Activated CD4-positive, alpha-beta T cell treated with anti-CD3 and anti-CD28 coated beads, Interleukin-2, amount 10 ng/mL, durations not matched to agents 7 days and 5 days (primary cell): ENCODE measurements at regions not wholly inside any gene's neighbourhood (a gene's known extent, or its start where the extent isn't known, plus 50 kb on each side); places are given as distances from the start of the nearest gene placed in this dataset.

Source experiments
- CTCF ChIA-PET: fragments of 350-600 bp; sonication (Branson Sonifier 250); formaldehyde crosslinking; loops from one replicate; lab custom pipeline; 2021; ENCODE audit warnings: antibody characterized with exemption; lab: Charles Lee
- POLR2A ChIA-PET: fragments of 350-600 bp; sonication (Branson Sonifier 250); formaldehyde crosslinking; loops from one replicate; lab custom pipeline; 2021; ENCODE audit warnings: antibody characterized with exemption; lab: Charles Lee
- DNase-seq: peaks from one replicate; pipeline ENCODE4 v3.0.0-alpha.2; 2020
- H3K27ac Mint-ChIP-seq: one replicate; pipeline ENCODE4 v1.8.0; 2021; ENCODE audit warnings: mild to moderate bottlenecking, moderate library complexity, mixed read lengths
- H3K27me3 Mint-ChIP-seq: one replicate; pipeline ENCODE4 v1.8.0; 2021; ENCODE audit warnings: mixed read lengths
- H3K36me3 Mint-ChIP-seq: one replicate; pipeline ENCODE4 v1.8.0; 2021; ENCODE audit warnings: low read depth, mixed read lengths
- H3K4me1 Mint-ChIP-seq: one replicate; pipeline ENCODE4 v1.8.0; 2021; ENCODE audit warnings: mixed read lengths
- H3K4me3 Mint-ChIP-seq: one replicate; pipeline ENCODE4 v1.8.0; 2021; ENCODE audit warnings: mild to moderate bottlenecking, moderate library complexity, mixed read lengths
- H3K9me3 Mint-ChIP-seq: one replicate; pipeline ENCODE4 v1.8.0; 2021; ENCODE audit warnings: mixed read lengths

GRCh38 chr15:70432924-70433495 lies 330.3 kb downstream of the UACA start:
- Mint-ChIP-seq H3K4me3 (no peak overlapping the region), H3K27me3 (peaks cover 3% of the 10 kb centered on the region), H3K4me1 (peaks cover 24% of the 10 kb centered on the region), H3K9me3 (peaks cover 13% of the 10 kb centered on the region), H3K27ac (no peak overlapping the region), H3K36me3 (peaks cover 8% of the 10 kb centered on the region)
- ChIA-PET POLR2A (no interaction called here), CTCF (interaction anchor here (1.6 kb wide), 1 partner anchor 10 kb away, joined by 5 read pairs; no protein-coding TSS in a partner anchor)
- no peak for DNase-seq

GRCh38 chr15:70431854-70432253 lies 331.5 kb downstream of the UACA start:
- peaks cover 3% of the 10 kb centered on the region for H3K27me3 Mint-ChIP-seq
- H3K27ac Mint-ChIP-seq, result no peak overlapping the region
- ChIA-PET CTCF (no interaction called here), POLR2A (no interaction called here)
- DNase-seq, result no peak
- H3K36me3 Mint-ChIP-seq, result peaks cover 8% of the 10 kb centered on the region
- H3K9me3 Mint-ChIP-seq, result peaks cover 15% of the 10 kb centered on the region
- H3K4me3 Mint-ChIP-seq, result no peak overlapping the region
- peaks cover 21% of the 10 kb centered on the region for H3K4me1 Mint-ChIP-seq

- H3K27me3 Mint-ChIP-seq, result peaks cover 3% of the 10 kb centered on the region
- H3K36me3 Mint-ChIP-seq, result peaks cover 8% of the 10 kb centered on the region
- DNase-seq, result no peak
- POLR2A ChIA-PET, result no interaction called here
- H3K9me3 Mint-ChIP-seq, result peaks cover 15% of the 10 kb centered on the region
- H3K27ac Mint-ChIP-seq, result no peak overlapping the region
- H3K4me3 Mint-ChIP-seq, result no peak overlapping the region
- H3K4me1 Mint-ChIP-seq, result peaks cover 17% of the 10 kb centered on the region
- CTCF ChIA-PET, result interaction anchor here (0.6 kb wide), 1 partner anchor 36 kb away, joined by 3 read pairs; no protein-coding TSS in a partner anchor
These were observed 332.4 kb upstream of the TLE3 start for GRCh38 chr15:70430069-70430468.

GRCh38 chr15:70429056-70429722 lies 331.5 kb upstream of the TLE3 start:
- no peak overlapping the region for H3K4me3 Mint-ChIP-seq
- ChIA-PET POLR2A (no interaction called here), CTCF (no interaction called here)

GRCh38 chr15:70428211-70428822 lies 330.6 kb upstream of the TLE3 start:
- H3K27me3 Mint-ChIP-seq, result peaks cover 3% of the 10 kb centered on the region
- CTCF ChIA-PET, result no interaction called here
- no peak overlapping the region for H3K4me3 Mint-ChIP-seq
- DNase-seq, result no peak
- no peak overlapping the region for H3K27ac Mint-ChIP-seq
- peaks cover 25% of the 10 kb centered on the region for H3K4me1 Mint-ChIP-seq
- POLR2A ChIA-PET, result no interaction called here
- H3K36me3 Mint-ChIP-seq, result peaks cover 18% of the 10 kb centered on the region
- peaks cover 25% of the 10 kb centered on the region for H3K9me3 Mint-ChIP-seq

More at GRCh38 chr15:70429056-70429722, 331.5 kb upstream of the TLE3 start:
- peaks cover 3% of the 10 kb centered on the region for H3K27me3 Mint-ChIP-seq
- no peak for DNase-seq
- H3K27ac Mint-ChIP-seq, result no peak overlapping the region
- peaks cover 15% of the 10 kb centered on the region for H3K36me3 Mint-ChIP-seq
- peaks cover 21% of the 10 kb centered on the region for H3K4me1 Mint-ChIP-seq
- H3K9me3 Mint-ChIP-seq, result peaks cover 22% of the 10 kb centered on the region

- peaks cover 18% of the 10 kb centered on the region for H3K36me3 Mint-ChIP-seq
- peaks cover 25% of the 10 kb centered on the region for H3K9me3 Mint-ChIP-seq
- no peak overlapping the region for H3K27ac Mint-ChIP-seq
- ChIA-PET CTCF (interaction anchor here (2.2 kb wide), 1 partner anchor 59 kb away, joined by 6 read pairs; no protein-coding TSS in a partner anchor), POLR2A (no interaction called here)
- no peak for DNase-seq
- H3K4me3 Mint-ChIP-seq, result no peak overlapping the region
- H3K4me1 Mint-ChIP-seq, result peaks cover 25% of the 10 kb centered on the region
- H3K27me3 Mint-ChIP-seq, result peaks cover 3% of the 10 kb centered on the region
These were observed 329.7 kb upstream of the TLE3 start for GRCh38 chr15:70427167-70428120.

- H3K4me3 Mint-ChIP-seq, result no peak overlapping the region
- POLR2A ChIA-PET, result no interaction called here
These were observed 328.5 kb upstream of the TLE3 start for GRCh38 chr15:70426096-70426821.

GRCh38 chr15:70424937-70425411 lies 327.3 kb upstream of the TLE3 start:
- H3K36me3 Mint-ChIP-seq, result peaks cover 18% of the 10 kb centered on the region
- peaks cover 18% of the 10 kb centered on the region for H3K27me3 Mint-ChIP-seq
- H3K27ac Mint-ChIP-seq, result peak overlapping the region; percentile 52
- peaks cover 25% of the 10 kb centered on the region for H3K4me1 Mint-ChIP-seq
- POLR2A ChIA-PET, result interaction anchor here (0.7 to 0.8 kb wide), 2 partner anchors 125 to 301 kb away, joined by 3 read pairs; no protein-coding TSS in a partner anchor
- H3K9me3 Mint-ChIP-seq, result peaks cover 24% of the 10 kb centered on the region
- CTCF ChIA-PET, result interaction anchor here (1.0 kb wide), 1 partner anchor 42 kb away, joined by 3 read pairs; no protein-coding TSS in a partner anchor
- no peak overlapping the region for H3K4me3 Mint-ChIP-seq
- peak; percentile 30 for DNase-seq

More at GRCh38 chr15:70426096-70426821, 328.5 kb upstream of the TLE3 start:
- Mint-ChIP-seq H3K4me1 (peaks cover 25% of the 10 kb centered on the region), H3K27me3 (peaks cover 14% of the 10 kb centered on the region), H3K36me3 (peaks cover 18% of the 10 kb centered on the region), H3K9me3 (peaks cover 25% of the 10 kb centered on the region), H3K27ac (no peak overlapping the region)
- CTCF ChIA-PET, result interaction anchor here (2.2 kb wide), 1 partner anchor 60 kb away, joined by 6 read pairs; no protein-coding TSS in a partner anchor
- no peak for DNase-seq

GRCh38 chr15:70423267-70423666 lies 325.6 kb upstream of the TLE3 start:
- Mint-ChIP-seq H3K27me3 (peaks cover 27% of the 10 kb centered on the region), H3K4me3 (no peak overlapping the region)

GRCh38 chr15:70422342-70422741 lies 324.6 kb upstream of the TLE3 start:
- peaks cover 10% of the 10 kb centered on the region for H3K36me3 Mint-ChIP-seq
- no peak overlapping the region for H3K4me3 Mint-ChIP-seq
- no peak overlapping the region for H3K27ac Mint-ChIP-seq
- H3K4me1 Mint-ChIP-seq, result peaks cover 25% of the 10 kb centered on the region
- CTCF ChIA-PET, result interaction anchor here (1.2 to 1.4 kb wide), 3 partner anchors 9 to 18 kb away, joined by 3 to 5 read pairs (median 4); no protein-coding TSS in a partner anchor
- H3K27me3 Mint-ChIP-seq, result peaks cover 31% of the 10 kb centered on the region
- DNase-seq, result no peak
- POLR2A ChIA-PET, result no interaction called here
- peaks cover 10% of the 10 kb centered on the region for H3K9me3 Mint-ChIP-seq

More at GRCh38 chr15:70423267-70423666, 325.6 kb upstream of the TLE3 start:
- peaks cover 15% of the 10 kb centered on the region for H3K9me3 Mint-ChIP-seq
- peaks cover 12% of the 10 kb centered on the region for H3K36me3 Mint-ChIP-seq
- no peak overlapping the region for H3K27ac Mint-ChIP-seq
- POLR2A ChIA-PET, result no interaction called here
- CTCF ChIA-PET, result interaction anchor here (1.2 to 1.4 kb wide), 3 partner anchors 10 to 17 kb away, joined by 3 to 5 read pairs (median 4); no protein-coding TSS in a partner anchor
- peaks cover 25% of the 10 kb centered on the region for H3K4me1 Mint-ChIP-seq
- DNase-seq, result no peak

GRCh38 chr15:70420948-70421482 lies 323.3 kb upstream of the TLE3 start:
- Mint-ChIP-seq H3K4me3 (no peak overlapping the region), H3K9me3 (peaks cover 10% of the 10 kb centered on the region), H3K4me1 (peaks cover 22% of the 10 kb centered on the region), H3K27me3 (peaks cover 36% of the 10 kb centered on the region), H3K27ac (no peak overlapping the region), H3K36me3 (peaks cover 10% of the 10 kb centered on the region)
- DNase-seq, result no peak
- CTCF ChIA-PET, result no interaction called here
- POLR2A ChIA-PET, result no interaction called here
